ENCODE measurements at regions not wholly inside any gene's neighbourhood (a gene's known extent, or its start where the extent isn't known, plus 50 kb on each side); places are given as distances from the start of the nearest gene placed in this dataset.

GRCh38 chr17:68195667-68196393, 52.0 kb upstream of the AMZ2 start:
- Histone ChIP-seq H3K27ac (ENCODE audit: low read depth, low read length) (no peak overlapping the region), H3K9ac (ENCODE audit: low read length) (no peak overlapping the region), H3K27me3 (ENCODE audit: control insufficient read depth in 1 of 2, insufficient read depth in 2 of 2, low read length in 2 of 2) (peaks cover 30 to 56% of the 10 kb centered on the region in 2 donors), H3K4me1 (ENCODE audit: insufficient read depth, low read length) (peaks cover 27% of the 10 kb centered on the region), H3K36me3 (ENCODE audit: insufficient read depth, low read length) (no peaks in the 10 kb centered on the region), H3K9me3 (ENCODE audit: low read length) (no peaks in the 10 kb centered on the region), H3K4me3 (ENCODE audit: low read depth in 1 of 2, low read length in 2 of 2) (peak overlapping the region in 1 of 2 donors; percentile 42)

- Histone ChIP-seq H3K27me3 (ENCODE audit: control insufficient read depth in 1 of 2, insufficient read depth in 2 of 2, low read length in 2 of 2) (peaks cover 30 to 62% of the 10 kb centered on the region in 2 donors), H3K36me3 (ENCODE audit: insufficient read depth, low read length) (no peaks in the 10 kb centered on the region), H3K4me3 (ENCODE audit: low read depth in 1 of 2, low read length in 2 of 2) (peak overlapping the region; percentile 38 to 42), H3K9me3 (ENCODE audit: low read length) (no peaks in the 10 kb centered on the region), H3K27ac (ENCODE audit: low read depth, low read length) (no peak overlapping the region), H3K9ac (ENCODE audit: low read length) (no peak overlapping the region), H3K4me1 (ENCODE audit: insufficient read depth, low read length) (peaks cover 27% of the 10 kb centered on the region)
Measured at GRCh38 chr17:68196394-68197090, 51.3 kb upstream of the AMZ2 start.

GRCh38 chr17:68197091-68197996, 50.5 kb upstream of the AMZ2 start:
- Histone ChIP-seq H3K27me3 (ENCODE audit: control insufficient read depth in 1 of 2, insufficient read depth in 2 of 2, low read length in 2 of 2) (peaks cover 30 to 62% of the 10 kb centered on the region in 2 donors), H3K36me3 (ENCODE audit: insufficient read depth, low read length) (no peaks in the 10 kb centered on the region), H3K27ac (ENCODE audit: low read depth, low read length) (no peak overlapping the region), H3K9ac (ENCODE audit: low read length) (no peak overlapping the region), H3K9me3 (ENCODE audit: low read length) (no peaks in the 10 kb centered on the region), H3K4me3 (ENCODE audit: low read depth in 1 of 2, low read length in 2 of 2) (peak overlapping the region; percentile 32 to 38), H3K4me1 (ENCODE audit: insufficient read depth, low read length) (peaks cover 27% of the 10 kb centered on the region)

GRCh38 chr17:68197997-68198930, 49.6 kb upstream of the AMZ2 start:
- H3K9ac ChIP-seq (ENCODE audit: low read length), result no peak overlapping the region
- H3K36me3 ChIP-seq (ENCODE audit: insufficient read depth, low read length), result no peaks in the 10 kb centered on the region
- no peak overlapping the region for H3K27ac ChIP-seq (ENCODE audit: low read depth, low read length)
- peak overlapping the region in 1 of 2 donors; percentile 21 for H3K4me3 ChIP-seq (ENCODE audit: low read depth in 1 of 2, low read length in 2 of 2)
- no peaks in the 10 kb centered on the region for H3K9me3 ChIP-seq (ENCODE audit: low read length)
- H3K27me3 ChIP-seq (ENCODE audit: control insufficient read depth in 1 of 2, insufficient read depth in 2 of 2, low read length in 2 of 2), result peaks cover 30 to 62% of the 10 kb centered on the region in 2 donors
- H3K4me1 ChIP-seq (ENCODE audit: insufficient read depth, low read length), result peaks cover 27% of the 10 kb centered on the region

Data from muscle layer of colon (tissue), 2 donors.